Cardiac muscle cell (in vitro differentiated cells and primary cell): ENCODE measurements at regions not wholly inside any gene's neighbourhood (a gene's known extent, or its start where the extent isn't known, plus 50 kb on each side); places are given as distances from the start of the nearest gene placed in this dataset.

Experiments used
- DNase-seq, 2 donors: peaks; one replicate each; pipeline versions ENCODE4 v3.0.0 to v3.0.0-alpha.2; 2010 to 2017; ENCODE audit warnings: low read depth in 1 of 2, low spot score in 1 of 2
- H3K27ac ChIP-seq: fragments of 200-600 bp; sonication (generic); 2 replicates; pipeline ENCODE4 v1.5.1; 2016
- H3K27me3 ChIP-seq: fragments of 200-600 bp; sonication (generic); 2 replicates; pipeline ENCODE4 v1.6.0; 2016; ENCODE audit warnings: control low read depth
- H3K36me3 ChIP-seq: fragments of 200-600 bp; sonication (generic); 2 replicates; pipeline ENCODE4 v1.5.1; 2016; ENCODE audit warnings: control low read depth
- H3K4me1 ChIP-seq: fragments of 200-600 bp; sonication (generic); 2 replicates; pipeline ENCODE4 v1.8.1; 2017; ENCODE audit warnings: low read depth, mild to moderate bottlenecking, mixed run types
- H3K4me3 ChIP-seq: fragments of 200-600 bp; sonication (generic); 2 replicates; pipeline ENCODE4 v1.5.1; 2016; ENCODE audit warnings: mild to moderate bottlenecking
- H3K9me3 ChIP-seq: fragments of 200-600 bp; sonication (generic); 2 replicates; pipeline ENCODE4 v1.5.1; 2017; ENCODE audit warnings: low read depth, mild to moderate bottlenecking, control low read depth
- TF ChIP-seq, protein P1 (sequence below): IDR thresholded peaks from 2 replicates; pipeline ENCODE4 v1.5.1; 2012; ENCODE audit warnings: low read depth, mild to moderate bottlenecking, low read length

DNA sequence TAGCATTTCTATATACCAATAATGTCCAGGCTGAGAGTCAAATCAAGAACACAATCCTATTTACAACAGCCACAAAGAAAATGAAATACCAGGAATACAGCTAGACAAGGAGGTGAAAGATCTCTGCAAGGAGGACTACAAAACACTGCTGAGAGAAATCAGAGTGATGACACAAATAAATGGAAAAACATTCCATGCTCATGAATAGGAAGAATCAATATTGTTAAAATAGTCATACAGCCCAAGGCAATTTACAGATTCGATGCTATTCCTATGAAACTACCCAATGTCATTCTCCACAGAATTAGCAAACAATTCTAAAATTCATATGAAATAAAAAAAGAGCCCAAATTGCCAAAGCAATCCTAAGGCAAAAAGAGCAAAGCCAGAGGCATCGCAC, 116.8 kb upstream of the ZNF32 start:
- H3K4me1 ChIP-seq = no peaks in the 10 kb centered on the region
- no peaks in the 10 kb centered on the region for H3K36me3 ChIP-seq
- TF ChIP-seq, protein P1, sequence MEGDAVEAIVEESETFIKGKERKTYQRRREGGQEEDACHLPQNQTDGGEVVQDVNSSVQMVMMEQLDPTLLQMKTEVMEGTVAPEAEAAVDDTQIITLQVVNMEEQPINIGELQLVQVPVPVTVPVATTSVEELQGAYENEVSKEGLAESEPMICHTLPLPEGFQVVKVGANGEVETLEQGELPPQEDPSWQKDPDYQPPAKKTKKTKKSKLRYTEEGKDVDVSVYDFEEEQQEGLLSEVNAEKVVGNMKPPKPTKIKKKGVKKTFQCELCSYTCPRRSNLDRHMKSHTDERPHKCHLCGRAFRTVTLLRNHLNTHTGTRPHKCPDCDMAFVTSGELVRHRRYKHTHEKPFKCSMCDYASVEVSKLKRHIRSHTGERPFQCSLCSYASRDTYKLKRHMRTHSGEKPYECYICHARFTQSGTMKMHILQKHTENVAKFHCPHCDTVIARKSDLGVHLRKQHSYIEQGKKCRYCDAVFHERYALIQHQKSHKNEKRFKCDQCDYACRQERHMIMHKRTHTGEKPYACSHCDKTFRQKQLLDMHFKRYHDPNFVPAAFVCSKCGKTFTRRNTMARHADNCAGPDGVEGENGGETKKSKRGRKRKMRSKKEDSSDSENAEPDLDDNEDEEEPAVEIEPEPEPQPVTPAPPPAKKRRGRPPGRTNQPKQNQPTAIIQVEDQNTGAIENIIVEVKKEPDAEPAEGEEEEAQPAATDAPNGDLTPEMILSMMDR = no peak

DNA sequence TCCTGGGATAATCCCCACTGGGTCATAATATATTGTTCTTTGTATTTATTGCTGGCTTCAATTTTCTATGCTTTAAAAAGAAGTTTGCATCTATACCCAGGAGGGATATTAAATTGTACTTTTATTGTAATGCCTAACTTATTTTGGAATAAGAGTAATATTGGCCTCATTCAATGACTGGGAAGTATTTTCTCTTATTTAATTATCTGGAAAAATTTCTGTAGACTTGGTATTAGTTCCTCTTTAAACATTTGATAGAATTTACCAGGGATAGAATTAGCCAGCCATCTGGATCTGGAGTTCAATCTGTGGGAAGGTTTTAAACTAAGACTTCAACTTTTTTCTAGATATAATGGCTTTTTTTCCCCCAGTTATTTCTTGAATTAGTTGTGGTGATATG, 115.2 kb upstream of the ZNF32 start:
- TF ChIP-seq, protein P1 = no peak
- Histone ChIP-seq H3K36me3 (no peaks in the 10 kb centered on the region), H3K4me3 (no peak overlapping the region), H3K4me1 (no peaks in the 10 kb centered on the region), H3K27me3 (no peaks in the 10 kb centered on the region), H3K27ac (no peak overlapping the region), H3K9me3 (no peaks in the 10 kb centered on the region)
- DNase-seq = no peak

More for the DNA sequence above, 116.8 kb upstream of the ZNF32 start:
- Histone ChIP-seq H3K27ac (no peak overlapping the region), H3K9me3 (no peaks in the 10 kb centered on the region), H3K4me3 (no peak overlapping the region), H3K27me3 (no peaks in the 10 kb centered on the region)
- DNase-seq = no peak

DNA sequence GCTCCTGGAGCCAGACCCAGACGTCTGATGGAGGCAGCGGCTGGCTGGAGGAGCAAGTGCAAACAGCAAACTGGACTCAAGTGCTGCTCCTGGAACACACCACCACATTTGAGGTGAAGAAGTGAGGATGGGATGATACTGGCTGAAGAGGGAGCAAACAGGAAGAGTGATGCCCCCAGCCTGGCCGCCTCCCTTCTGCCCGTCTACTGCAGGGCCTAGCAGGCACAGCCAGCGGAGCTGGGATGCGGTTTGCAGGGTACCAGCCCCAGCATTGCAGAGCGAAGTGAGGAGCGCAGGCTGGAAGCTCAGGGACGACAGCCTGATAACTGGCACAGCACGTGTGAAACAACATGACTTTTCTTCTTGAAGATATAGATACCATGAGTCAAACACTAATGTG, 111.8 kb upstream of the ZNF32 start:
- TF ChIP-seq, protein P1 = no peak
- no peaks in the 10 kb centered on the region for H3K4me1 ChIP-seq
- no peaks in the 10 kb centered on the region for H3K9me3 ChIP-seq
- H3K4me3 ChIP-seq = no peak overlapping the region
- no peak overlapping the region for H3K27ac ChIP-seq
- H3K27me3 ChIP-seq = no peaks in the 10 kb centered on the region
- DNase-seq = no peak
- H3K36me3 ChIP-seq = no peaks in the 10 kb centered on the region

DNA sequence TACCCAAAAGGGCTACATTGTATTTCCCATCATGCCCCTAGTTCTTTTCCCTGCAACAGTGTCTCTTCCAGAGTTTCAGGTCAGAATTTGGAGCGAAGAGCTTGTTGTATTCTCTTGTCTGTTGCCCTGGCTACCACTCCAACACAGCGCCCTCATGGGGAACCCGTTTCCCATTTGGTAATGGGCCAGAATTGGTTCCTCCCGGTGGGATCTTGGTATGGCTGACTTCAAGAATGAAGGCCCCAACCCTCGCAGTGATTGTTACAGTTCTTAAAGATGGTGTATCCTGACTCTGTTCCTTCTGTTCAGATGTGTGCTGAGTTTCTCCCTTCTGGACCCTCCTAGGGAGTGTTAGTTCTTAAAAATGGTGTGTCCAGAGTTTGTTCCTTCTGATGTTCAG, 110.5 kb upstream of the ZNF32 start:
- H3K9me3 ChIP-seq = no peaks in the 10 kb centered on the region
- H3K4me1 ChIP-seq = no peaks in the 10 kb centered on the region
- no peak overlapping the region for H3K4me3 ChIP-seq
- no peak for DNase-seq
- no peaks in the 10 kb centered on the region for H3K36me3 ChIP-seq
- no peaks in the 10 kb centered on the region for H3K27me3 ChIP-seq
- TF ChIP-seq, protein P1 = no peak
- H3K27ac ChIP-seq = no peak overlapping the region

DNA sequence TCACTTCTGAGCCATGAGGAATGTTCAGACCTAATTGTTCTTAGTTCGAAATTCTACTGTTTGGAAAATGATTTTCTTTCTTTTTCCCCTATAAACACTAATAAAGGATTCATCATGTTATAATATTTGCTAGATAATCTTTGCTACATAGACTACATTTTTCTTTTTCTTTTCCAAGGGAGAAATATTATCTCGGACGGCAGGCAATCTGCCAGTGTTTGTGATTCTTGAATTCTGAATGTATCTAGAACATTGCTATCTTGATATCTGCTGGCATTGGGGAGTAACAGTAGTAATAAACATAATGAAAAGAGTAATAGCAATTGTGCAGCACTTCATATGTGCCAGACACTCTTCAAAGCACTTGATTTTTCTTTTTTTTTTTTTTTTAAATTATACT, 107.7 kb upstream of the ZNF32 start:
- no peak overlapping the region for H3K27ac ChIP-seq
- no peaks in the 10 kb centered on the region for H3K4me1 ChIP-seq
- no peak overlapping the region for H3K4me3 ChIP-seq
- DNase-seq = peak in 1 of 2 donors; percentile 34
- H3K9me3 ChIP-seq = no peaks in the 10 kb centered on the region
- H3K27me3 ChIP-seq = no peaks in the 10 kb centered on the region
- no peaks in the 10 kb centered on the region for H3K36me3 ChIP-seq
- TF ChIP-seq, protein P1 = no peak
